GM13976 (cell line): ENCODE measurements at regions not wholly inside any gene's neighbourhood (a gene's known extent, or its start where the extent isn't known, plus 50 kb on each side); places are given as distances from the start of the nearest gene placed in this dataset.

Source experiments
- DNase-seq: peaks from one replicate; pipeline ENCODE4 v3.0.0; 2012; ENCODE audit warnings: low spot score
- in situ Hi-C: fragments of 300-500 bp; cut with MboI; formaldehyde crosslinking; loops from one replicate; pipeline ENCODE4 v1.12.0; 2022; ENCODE audit warnings: low sequenced_read_pairs, mixed read lengths, inconsistent platforms; ENCODE audit not compliant: unreplicated experiment
- TF ChIP-seq, protein P1 (sequence below): IDR thresholded peaks from 2 replicates; pipeline ENCODE4 v1.5.1; 2012; ENCODE audit warnings: borderline replicate concordance, mild to moderate bottlenecking; ENCODE audit not compliant: insufficient read depth; ENCODE audit errors: extremely low read depth, missing control alignments, control extremely low read depth

DNA sequence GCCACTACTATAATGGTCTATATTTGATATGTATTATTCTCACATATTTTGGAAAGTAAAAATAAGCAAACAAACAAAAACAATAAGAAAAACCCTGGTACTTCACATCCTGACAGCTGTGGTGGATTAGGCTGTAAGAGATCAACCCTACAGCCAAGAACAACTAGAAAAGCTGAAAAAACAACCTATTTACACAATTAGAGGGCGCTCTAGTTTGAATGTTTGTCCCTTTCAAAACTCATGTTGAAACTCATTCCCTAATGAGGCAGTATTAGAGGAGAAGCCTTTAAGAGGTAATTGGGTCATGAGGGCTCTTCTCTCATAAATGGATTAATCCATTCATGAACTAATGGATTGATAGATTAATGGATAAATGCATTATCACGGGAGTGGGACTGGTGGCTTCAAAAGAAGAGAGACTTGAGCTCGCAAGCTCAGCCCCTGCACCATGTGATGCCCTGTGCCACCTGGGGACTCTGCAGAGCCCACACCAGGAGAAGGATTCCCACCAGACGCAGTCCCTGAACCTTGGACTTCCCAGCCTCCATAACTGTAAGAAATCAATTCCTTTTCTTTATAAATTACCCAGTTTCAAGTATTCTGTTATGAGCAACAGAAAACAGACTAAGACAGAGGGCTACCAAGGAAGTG, 733.9 kb upstream of the ARGLU1 start:
- in situ Hi-C loops, result no loop called here
- TF ChIP-seq, protein P1, sequence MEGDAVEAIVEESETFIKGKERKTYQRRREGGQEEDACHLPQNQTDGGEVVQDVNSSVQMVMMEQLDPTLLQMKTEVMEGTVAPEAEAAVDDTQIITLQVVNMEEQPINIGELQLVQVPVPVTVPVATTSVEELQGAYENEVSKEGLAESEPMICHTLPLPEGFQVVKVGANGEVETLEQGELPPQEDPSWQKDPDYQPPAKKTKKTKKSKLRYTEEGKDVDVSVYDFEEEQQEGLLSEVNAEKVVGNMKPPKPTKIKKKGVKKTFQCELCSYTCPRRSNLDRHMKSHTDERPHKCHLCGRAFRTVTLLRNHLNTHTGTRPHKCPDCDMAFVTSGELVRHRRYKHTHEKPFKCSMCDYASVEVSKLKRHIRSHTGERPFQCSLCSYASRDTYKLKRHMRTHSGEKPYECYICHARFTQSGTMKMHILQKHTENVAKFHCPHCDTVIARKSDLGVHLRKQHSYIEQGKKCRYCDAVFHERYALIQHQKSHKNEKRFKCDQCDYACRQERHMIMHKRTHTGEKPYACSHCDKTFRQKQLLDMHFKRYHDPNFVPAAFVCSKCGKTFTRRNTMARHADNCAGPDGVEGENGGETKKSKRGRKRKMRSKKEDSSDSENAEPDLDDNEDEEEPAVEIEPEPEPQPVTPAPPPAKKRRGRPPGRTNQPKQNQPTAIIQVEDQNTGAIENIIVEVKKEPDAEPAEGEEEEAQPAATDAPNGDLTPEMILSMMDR, result no peak
- DNase-seq, result no peak

- no peak for DNase-seq
- TF ChIP-seq, protein P1, result no peak
- in situ Hi-C loops, result no loop called here
These were observed 731.8 kb upstream of the ARGLU1 start for GRCh38 chr13:107299717-107300116.

DNA sequence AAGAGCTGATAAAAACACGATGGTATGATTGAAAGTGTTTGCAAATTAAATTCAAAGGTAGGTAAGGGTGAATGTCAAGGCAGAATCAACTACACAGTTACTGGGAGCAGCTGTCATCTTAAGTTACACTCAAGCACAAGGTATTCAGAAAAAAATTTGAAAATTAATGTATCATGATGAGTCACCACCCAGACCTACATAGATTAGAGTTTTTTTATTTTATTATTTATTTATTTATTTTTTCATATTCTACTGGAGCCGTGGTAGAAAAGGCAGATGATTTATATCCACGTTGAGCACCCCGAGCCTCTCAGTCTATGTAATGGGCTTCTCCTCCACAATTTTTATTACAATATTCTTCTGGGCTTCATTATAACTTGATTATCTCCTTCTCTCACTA, 728.9 kb upstream of the ARGLU1 start:
- TF ChIP-seq, protein P1, result no peak
- in situ Hi-C loops, result no loop called here
- no peak for DNase-seq

DNA sequence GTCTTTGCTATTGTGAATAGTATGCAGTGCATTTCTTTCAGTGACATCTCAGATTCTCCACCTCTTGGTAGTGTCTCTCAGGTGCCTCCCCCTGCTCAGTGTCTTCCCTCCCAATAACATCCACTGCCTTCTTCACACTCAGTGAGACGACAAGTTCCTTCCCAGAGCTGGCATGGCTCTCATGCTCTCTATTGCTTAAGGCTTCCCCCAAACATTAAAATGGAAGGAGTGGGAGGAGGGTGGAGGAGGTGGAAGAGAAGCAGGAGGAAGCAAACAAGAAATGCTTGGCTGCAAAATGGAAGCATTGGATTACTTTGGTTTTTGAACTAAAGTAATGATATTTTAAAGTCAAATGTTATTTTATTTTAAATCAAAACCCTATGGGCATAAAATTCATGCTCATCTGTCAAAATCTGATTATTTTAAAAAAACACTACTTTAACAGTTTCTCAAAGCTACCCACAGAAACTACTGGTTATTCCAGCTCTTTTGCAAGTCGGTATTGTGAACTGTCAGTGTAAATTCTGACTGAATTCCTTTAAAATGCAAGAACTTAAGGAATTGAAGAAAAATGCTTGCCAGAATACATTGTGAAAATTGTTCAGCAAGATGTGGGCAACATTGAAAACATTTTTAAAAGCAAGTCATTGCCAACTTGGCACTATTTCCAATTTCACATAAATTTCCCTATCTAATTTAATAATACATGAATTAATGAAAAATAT, 727.6 kb upstream of the ARGLU1 start:
- TF ChIP-seq, protein P1, result no peak
- DNase-seq, result no peak
- in situ Hi-C loops, result no loop called here

- in situ Hi-C loops, result no loop called here
- TF ChIP-seq, protein P1, result no peak
- no peak for DNase-seq
These were observed 726.0 kb upstream of the ARGLU1 start for GRCh38 chr13:107293924-107294323.

GRCh38 chr13:107291875-107292274, 723.9 kb upstream of the ARGLU1 start:
- TF ChIP-seq, protein P1, result no peak
- DNase-seq, result no peak
- in situ Hi-C loops, result no loop called here
